ENCODE measurements at regions not wholly inside any gene's neighbourhood (a gene's known extent, or its start where the extent isn't known, plus 50 kb on each side); places are given as distances from the start of the nearest gene placed in this dataset.

- Histone ChIP-seq H2AFZ (ENCODE audit: low read length) (no peak overlapping the region), H3K9me3 (ENCODE audit: low read length) (peaks cover 15% of the 10 kb centered on the region), H3K4me3 (ENCODE audit: low read length) (no peak overlapping the region), H3K79me2 (ENCODE audit: low read length) (no peaks in the 10 kb centered on the region), H3K4me1 (ENCODE audit: low read length) (no peaks in the 10 kb centered on the region), H3K36me3 (ENCODE audit: insufficient read depth, low read length) (no peaks in the 10 kb centered on the region), H3K27me3 (ENCODE audit: low read length) (no peaks in the 10 kb centered on the region), H3K9me2 (replicated peaks; ENCODE audit: insufficient read depth, low read length) (no peaks in the 10 kb centered on the region), H3K27ac (ENCODE audit: low read length) (no peak overlapping the region), H3K4me2 (ENCODE audit: low read depth, low read length, poor library complexity, severe bottlenecking) (no peak overlapping the region), H3K9ac (ENCODE audit: low read length) (no peak overlapping the region), H4K20me1 (ENCODE audit: insufficient read depth, low read depth, low read length) (no peaks in the 10 kb centered on the region)
- DNase-seq = no peak
These were observed 755.7 kb upstream of the CELF4 start for GRCh38 chr18:38321262-38321661.

GRCh38 chr18:38318416-38318815 is 752.8 kb upstream of the CELF4 start:
- H3K27me3 ChIP-seq (ENCODE audit: low read length) = no peaks in the 10 kb centered on the region
- no peaks in the 10 kb centered on the region for H3K4me1 ChIP-seq (ENCODE audit: low read length)
- H3K36me3 ChIP-seq (ENCODE audit: insufficient read depth, low read length) = no peaks in the 10 kb centered on the region

GRCh38 chr18:38313831-38314230 is 748.2 kb upstream of the CELF4 start:
- Histone ChIP-seq H3K79me2 (ENCODE audit: low read length) (no peaks in the 10 kb centered on the region), H4K20me1 (ENCODE audit: insufficient read depth, low read depth, low read length) (no peaks in the 10 kb centered on the region), H3K4me3 (ENCODE audit: low read length) (no peak overlapping the region), H3K4me2 (ENCODE audit: low read depth, low read length, poor library complexity, severe bottlenecking) (no peak overlapping the region), H3K9me3 (ENCODE audit: low read length) (peaks cover 44% of the 10 kb centered on the region), H3K9ac (ENCODE audit: low read length) (no peak overlapping the region), H2AFZ (ENCODE audit: low read length) (no peak overlapping the region), H3K9me2 (replicated peaks; ENCODE audit: insufficient read depth, low read length) (no peaks in the 10 kb centered on the region), H3K27ac (ENCODE audit: low read length) (no peak overlapping the region), H3K4me1 (ENCODE audit: low read length) (no peaks in the 10 kb centered on the region), H3K27me3 (ENCODE audit: low read length) (no peaks in the 10 kb centered on the region), H3K36me3 (ENCODE audit: insufficient read depth, low read length) (no peaks in the 10 kb centered on the region)
- DNase-seq = no peak

More at GRCh38 chr18:38318416-38318815, 752.8 kb upstream of the CELF4 start:
- H3K9ac ChIP-seq (ENCODE audit: low read length) = no peak overlapping the region
- no peak overlapping the region for H3K4me3 ChIP-seq (ENCODE audit: low read length)
- H3K4me2 ChIP-seq (ENCODE audit: low read depth, low read length, poor library complexity, severe bottlenecking) = no peak overlapping the region
- H3K9me2 ChIP-seq (replicated peaks; ENCODE audit: insufficient read depth, low read length) = no peaks in the 10 kb centered on the region
- no peaks in the 10 kb centered on the region for H3K79me2 ChIP-seq (ENCODE audit: low read length)
- DNase-seq = no peak
- H4K20me1 ChIP-seq (ENCODE audit: insufficient read depth, low read depth, low read length) = no peaks in the 10 kb centered on the region
- H2AFZ ChIP-seq (ENCODE audit: low read length) = no peak overlapping the region
- H3K9me3 ChIP-seq (ENCODE audit: low read length) = peaks cover 28% of the 10 kb centered on the region
- no peak overlapping the region for H3K27ac ChIP-seq (ENCODE audit: low read length)

- H3K36me3 ChIP-seq (ENCODE audit: insufficient read depth, low read length) = no peaks in the 10 kb centered on the region
- H3K27me3 ChIP-seq (ENCODE audit: low read length) = no peaks in the 10 kb centered on the region
- no peak overlapping the region for H3K4me3 ChIP-seq (ENCODE audit: low read length)
- no peaks in the 10 kb centered on the region for H4K20me1 ChIP-seq (ENCODE audit: insufficient read depth, low read depth, low read length)
- H3K27ac ChIP-seq (ENCODE audit: low read length) = no peak overlapping the region
- DNase-seq = no peak
- no peak overlapping the region for H3K9ac ChIP-seq (ENCODE audit: low read length)
- H3K4me1 ChIP-seq (ENCODE audit: low read length) = no peaks in the 10 kb centered on the region
- H3K79me2 ChIP-seq (ENCODE audit: low read length) = no peaks in the 10 kb centered on the region
- H3K9me3 ChIP-seq (ENCODE audit: low read length) = peaks cover 50% of the 10 kb centered on the region
- H3K4me2 ChIP-seq (ENCODE audit: low read depth, low read length, poor library complexity, severe bottlenecking) = no peak overlapping the region
- H3K9me2 ChIP-seq (replicated peaks; ENCODE audit: insufficient read depth, low read length) = no peaks in the 10 kb centered on the region
- no peak overlapping the region for H2AFZ ChIP-seq (ENCODE audit: low read length)
These were observed 746.9 kb upstream of the CELF4 start for GRCh38 chr18:38312532-38312931.

- no peaks in the 10 kb centered on the region for H3K36me3 ChIP-seq (ENCODE audit: insufficient read depth, low read length)
- peaks cover 50% of the 10 kb centered on the region for H3K9me3 ChIP-seq (ENCODE audit: low read length)
- no peak overlapping the region for H3K27ac ChIP-seq (ENCODE audit: low read length)
- H2AFZ ChIP-seq (ENCODE audit: low read length) = no peak overlapping the region
- no peaks in the 10 kb centered on the region for H3K4me1 ChIP-seq (ENCODE audit: low read length)
- H3K4me3 ChIP-seq (ENCODE audit: low read length) = no peak overlapping the region
- H3K9me2 ChIP-seq (replicated peaks; ENCODE audit: insufficient read depth, low read length) = no peaks in the 10 kb centered on the region
- no peaks in the 10 kb centered on the region for H3K27me3 ChIP-seq (ENCODE audit: low read length)
- H4K20me1 ChIP-seq (ENCODE audit: insufficient read depth, low read depth, low read length) = no peaks in the 10 kb centered on the region
- no peak for DNase-seq
- H3K79me2 ChIP-seq (ENCODE audit: low read length) = no peaks in the 10 kb centered on the region
- no peak overlapping the region for H3K4me2 ChIP-seq (ENCODE audit: low read depth, low read length, poor library complexity, severe bottlenecking)
- H3K9ac ChIP-seq (ENCODE audit: low read length) = no peak overlapping the region
These were observed 745.3 kb upstream of the CELF4 start for GRCh38 chr18:38310936-38311335.

- no peak overlapping the region for H2AFZ ChIP-seq (ENCODE audit: low read length)
- H3K36me3 ChIP-seq (ENCODE audit: insufficient read depth, low read length) = no peaks in the 10 kb centered on the region
- no peaks in the 10 kb centered on the region for H3K27me3 ChIP-seq (ENCODE audit: low read length)
- no peak overlapping the region for H3K9ac ChIP-seq (ENCODE audit: low read length)
- no peaks in the 10 kb centered on the region for H3K4me1 ChIP-seq (ENCODE audit: low read length)
- no peak overlapping the region for H3K27ac ChIP-seq (ENCODE audit: low read length)
- no peak overlapping the region for H3K4me2 ChIP-seq (ENCODE audit: low read depth, low read length, poor library complexity, severe bottlenecking)
- H3K9me3 ChIP-seq (ENCODE audit: low read length) = peaks cover 48% of the 10 kb centered on the region
- no peaks in the 10 kb centered on the region for H3K9me2 ChIP-seq (replicated peaks; ENCODE audit: insufficient read depth, low read length)
- DNase-seq = no peak
- no peaks in the 10 kb centered on the region for H4K20me1 ChIP-seq (ENCODE audit: insufficient read depth, low read depth, low read length)
- no peaks in the 10 kb centered on the region for H3K79me2 ChIP-seq (ENCODE audit: low read length)
- no peak overlapping the region for H3K4me3 ChIP-seq (ENCODE audit: low read length)
These were observed 742.3 kb upstream of the CELF4 start for GRCh38 chr18:38307914-38308313.

GRCh38 chr18:38305961-38306360 is 740.4 kb upstream of the CELF4 start:
- Histone ChIP-seq H3K9me2 (replicated peaks; ENCODE audit: insufficient read depth, low read length) (no peaks in the 10 kb centered on the region), H2AFZ (ENCODE audit: low read length) (no peak overlapping the region), H3K27ac (ENCODE audit: low read length) (no peak overlapping the region), H3K4me3 (ENCODE audit: low read length) (no peak overlapping the region), H3K9me3 (ENCODE audit: low read length) (peaks cover 45% of the 10 kb centered on the region), H3K79me2 (ENCODE audit: low read length) (no peaks in the 10 kb centered on the region), H3K36me3 (ENCODE audit: insufficient read depth, low read length) (no peaks in the 10 kb centered on the region), H3K4me2 (ENCODE audit: low read depth, low read length, poor library complexity, severe bottlenecking) (no peak overlapping the region), H3K9ac (ENCODE audit: low read length) (no peak overlapping the region), H3K27me3 (ENCODE audit: low read length) (no peaks in the 10 kb centered on the region), H3K4me1 (ENCODE audit: low read length) (no peaks in the 10 kb centered on the region), H4K20me1 (ENCODE audit: insufficient read depth, low read depth, low read length) (no peaks in the 10 kb centered on the region)
- DNase-seq = no peak

GRCh38 chr18:38301621-38302020 is 736.0 kb upstream of the CELF4 start:
- H3K79me2 ChIP-seq (ENCODE audit: low read length) = no peaks in the 10 kb centered on the region
- H3K4me2 ChIP-seq (ENCODE audit: low read depth, low read length, poor library complexity, severe bottlenecking) = no peak overlapping the region
- no peaks in the 10 kb centered on the region for H3K9me2 ChIP-seq (replicated peaks; ENCODE audit: insufficient read depth, low read length)
- no peak overlapping the region for H3K4me3 ChIP-seq (ENCODE audit: low read length)
- peaks cover 27% of the 10 kb centered on the region for H3K9me3 ChIP-seq (ENCODE audit: low read length)
- H3K9ac ChIP-seq (ENCODE audit: low read length) = no peak overlapping the region
- no peaks in the 10 kb centered on the region for H3K4me1 ChIP-seq (ENCODE audit: low read length)
- no peaks in the 10 kb centered on the region for H3K36me3 ChIP-seq (ENCODE audit: insufficient read depth, low read length)
- no peaks in the 10 kb centered on the region for H3K27me3 ChIP-seq (ENCODE audit: low read length)
- H4K20me1 ChIP-seq (ENCODE audit: insufficient read depth, low read depth, low read length) = no peaks in the 10 kb centered on the region
- no peak overlapping the region for H3K27ac ChIP-seq (ENCODE audit: low read length)
- no peak overlapping the region for H2AFZ ChIP-seq (ENCODE audit: low read length)
- no peak for DNase-seq

GRCh38 chr18:38297910-38298309 is 732.3 kb upstream of the CELF4 start:
- DNase-seq = no peak
- Histone ChIP-seq H3K9ac (ENCODE audit: low read length) (no peak overlapping the region), H4K20me1 (ENCODE audit: insufficient read depth, low read depth, low read length) (no peaks in the 10 kb centered on the region), H3K36me3 (ENCODE audit: insufficient read depth, low read length) (no peaks in the 10 kb centered on the region), H3K9me2 (replicated peaks; ENCODE audit: insufficient read depth, low read length) (no peaks in the 10 kb centered on the region), H3K9me3 (ENCODE audit: low read length) (peaks cover 17% of the 10 kb centered on the region), H3K4me1 (ENCODE audit: low read length) (no peaks in the 10 kb centered on the region), H3K4me2 (ENCODE audit: low read depth, low read length, poor library complexity, severe bottlenecking) (no peak overlapping the region), H3K27me3 (ENCODE audit: low read length) (no peaks in the 10 kb centered on the region), H3K4me3 (ENCODE audit: low read length) (no peak overlapping the region), H3K27ac (ENCODE audit: low read length) (no peak overlapping the region), H2AFZ (ENCODE audit: low read length) (no peak overlapping the region), H3K79me2 (ENCODE audit: low read length) (no peaks in the 10 kb centered on the region)

Data from Karpas-422 (cell line).